CD4-positive, CD25-positive, alpha-beta regulatory T cell (primary cell): ENCODE measurements at regions not wholly inside any gene's neighbourhood (a gene's known extent, or its start where the extent isn't known, plus 50 kb on each side); places are given as distances from the start of the nearest gene placed in this dataset.
A peak's percentile ranks its signal among the peaks of the same experiment; 100 is the strongest.
"Not testable (repeated sequence)": the region's sequence is repeated elsewhere in the genome, so short reads cannot be mapped to it uniquely, and the experiment has no call there.

ENCODE experiments used
- ATAC-seq, 2 donors: fragments of 150-1000 bp; cut with Tn5 transposase; one replicate each; pipeline ENCODE4 v1.10.0; 2021; ENCODE audit warnings: low read depth in 2 of 2, moderate number of reproducible peaks in 2 of 2, moderate library complexity in 1 of 2
- DNase-seq, 3 donors: peaks; one replicate each; pipeline versions ENCODE4 v3.0.0 to v3.0.0-alpha.2; 2012 to 2022; ENCODE audit warnings: mixed read lengths in 1 of 3
- H3K27ac ChIP-seq: one replicate; pipeline ENCODE4 v1.7.0; 2013; ENCODE audit warnings: mild to moderate bottlenecking, low read length; ENCODE audit not compliant: insufficient read depth, poor library complexity, severe bottlenecking
- H3K27me3 ChIP-seq: one replicate; pipeline ENCODE4 v1.7.0; 2013; ENCODE audit warnings: low read length; ENCODE audit not compliant: control insufficient read depth, insufficient read depth
- H3K36me3 ChIP-seq: one replicate; pipeline ENCODE4 v1.7.0; 2013; ENCODE audit warnings: mild to moderate bottlenecking, low read length, moderate library complexity; ENCODE audit not compliant: control insufficient read depth, insufficient read depth
- H3K4me1 ChIP-seq: 2 replicates; pipeline ENCODE4 v1.7.0; 2013; ENCODE audit warnings: mild to moderate bottlenecking, low read length; ENCODE audit not compliant: insufficient read depth, control insufficient read depth, poor library complexity, severe bottlenecking
- H3K4me3 ChIP-seq: one replicate; pipeline ENCODE4 v1.7.0; 2013; ENCODE audit warnings: low read depth, mild to moderate bottlenecking, low read length, moderate library complexity
- H3K9me3 ChIP-seq, 2 experiments: 1 replicate in 1 of 2; 2 replicates in 1 of 2; pipeline ENCODE4 v1.7.0; 2013; ENCODE audit warnings: low read length in 2 of 2, mild to moderate bottlenecking in 1 of 2, moderate library complexity in 1 of 2; ENCODE audit not compliant: control insufficient read depth in 2 of 2
- H3K27ac Mint-ChIP-seq, 3 donors: one replicate each; pipeline ENCODE4 v1.8.0; 2020 to 2022; ENCODE audit warnings: mild to moderate bottlenecking in 3 of 3, mixed read lengths in 3 of 3, moderate library complexity in 2 of 3
- H3K27me3 Mint-ChIP-seq: one replicate; pipeline ENCODE4 v1.8.0; 2022; ENCODE audit warnings: mild to moderate bottlenecking, mixed read lengths
- H3K36me3 Mint-ChIP-seq: one replicate; pipeline ENCODE4 v1.8.0; 2020; ENCODE audit warnings: mixed read lengths
- H3K4me1 Mint-ChIP-seq, 4 donors: one replicate each; pipeline ENCODE4 v1.8.0; 2020 to 2022; ENCODE audit warnings: mixed read lengths in 4 of 4, mild to moderate bottlenecking in 1 of 4
- H3K4me3 Mint-ChIP-seq, 4 donors: one replicate each; pipeline ENCODE4 v1.8.0; 2020 to 2022; ENCODE audit warnings: mild to moderate bottlenecking in 4 of 4, mixed read lengths in 4 of 4, moderate library complexity in 3 of 4
- H3K9me3 Mint-ChIP-seq, 7 donors: one replicate each; pipeline ENCODE4 v1.8.0; 2020 to 2022; ENCODE audit warnings: mixed read lengths in 7 of 7, mild to moderate bottlenecking in 3 of 7, moderate library complexity in 2 of 7

GRCh38 chr17:30710276-30711088, 114.0 kb downstream of the CRLF3 start:
- not testable (repeated sequence) for H3K4me1 ChIP-seq, ATAC-seq, H3K9me3 ChIP-seq, H3K27ac ChIP-seq, H3K27me3 ChIP-seq, DNase-seq, H3K4me3 ChIP-seq, H3K9me3 Mint-ChIP-seq, H3K36me3 Mint-ChIP-seq, H3K36me3 ChIP-seq
- Mint-ChIP-seq H3K27me3 (peaks cover 58% of the 10 kb centered on the region), H3K4me1 (peaks cover 0 to 40% (median 16%) of the 10 kb centered on the region in 4 donors), H3K4me3 (peak overlapping the region; percentile 82 to 90 (median 86)), H3K27ac (peak overlapping the region in 1 of 3 donors; percentile 61)

DNA sequence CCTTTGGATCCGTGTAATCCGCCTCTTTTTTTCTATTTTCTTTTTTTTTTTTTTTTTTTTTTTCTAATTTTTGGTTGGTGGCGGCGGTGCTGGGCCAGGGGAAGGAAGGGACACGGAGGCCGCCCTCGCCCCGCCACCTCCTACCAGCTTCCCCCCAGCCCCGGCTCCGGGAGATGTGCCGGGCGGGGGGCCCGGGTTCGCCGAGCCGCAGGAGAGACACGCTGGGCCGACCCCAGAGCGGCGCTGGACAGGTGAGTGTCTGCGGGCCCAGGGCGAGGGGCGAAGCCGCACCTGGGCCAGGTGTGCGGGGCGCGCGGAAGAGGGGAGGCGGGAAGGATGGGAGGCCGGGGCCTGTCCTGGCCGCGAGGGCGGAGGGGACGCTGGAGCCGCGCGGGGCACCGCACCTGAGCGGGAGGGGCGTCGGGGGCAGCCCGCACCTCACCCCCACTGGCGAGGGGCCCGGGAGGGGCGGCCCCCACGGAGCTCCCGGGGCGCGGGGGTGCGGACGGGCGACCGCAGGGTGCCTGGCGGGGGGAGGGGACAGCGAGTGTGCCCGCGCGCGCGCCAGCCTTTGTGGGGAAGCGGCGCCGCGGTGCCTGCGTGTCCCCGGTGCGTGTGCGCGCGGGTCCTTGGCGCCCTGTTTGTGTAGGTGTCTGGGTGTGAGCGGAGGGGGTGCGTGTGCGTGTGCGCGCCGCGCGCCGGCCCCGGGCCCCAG, 114.8 kb downstream of the CRLF3 start:
- not testable (repeated sequence) for H3K27ac ChIP-seq, H3K36me3 Mint-ChIP-seq, H3K27me3 ChIP-seq, H3K4me3 ChIP-seq, H3K9me3 Mint-ChIP-seq, H3K9me3 ChIP-seq, H3K4me1 ChIP-seq, H3K36me3 ChIP-seq
- ATAC-seq, result peak in 1 of 2 donors; percentile 11
- Mint-ChIP-seq H3K4me1 (peaks cover 0 to 42% (median 16%) of the 10 kb centered on the region in 4 donors), H3K27ac (peak overlapping the region in 1 of 3 donors; percentile 32), H3K27me3 (peaks cover 60% of the 10 kb centered on the region), H3K4me3 (peak overlapping the region; percentile 82 to 90 (median 86))
- peak; percentile 16 to 30 (median 19) for DNase-seq

- H3K27me3 ChIP-seq, H3K4me3 ChIP-seq, H3K36me3 Mint-ChIP-seq, H3K36me3 ChIP-seq, H3K4me1 ChIP-seq, H3K9me3 Mint-ChIP-seq, H3K4me3 Mint-ChIP-seq, H3K27ac Mint-ChIP-seq, H3K27ac ChIP-seq, H3K9me3 ChIP-seq: not testable (repeated sequence)
- peak in 1 of 2 donors; percentile 14 for ATAC-seq
- Mint-ChIP-seq H3K27me3 (peaks cover 63% of the 10 kb centered on the region), H3K4me1 (peaks cover 0 to 42% (median 16%) of the 10 kb centered on the region in 4 donors)
- peak in 1 of 3 donors; percentile 20 for DNase-seq
Measured at GRCh38 chr17:30709096-30709495, 115.4 kb downstream of the CRLF3 start.

- H3K4me1 ChIP-seq, H3K27me3 ChIP-seq, H3K27ac ChIP-seq, H3K9me3 Mint-ChIP-seq, H3K9me3 ChIP-seq, H3K36me3 Mint-ChIP-seq, H3K36me3 ChIP-seq: not testable (repeated sequence)
- peak overlapping the region; percentile 60 for H3K4me3 ChIP-seq
- Mint-ChIP-seq H3K27ac (peak overlapping the region; percentile 76 to 86 (median 86)), H3K4me1 (peaks cover 0 to 42% (median 16%) of the 10 kb centered on the region in 4 donors), H3K4me3 (peak overlapping the region; percentile 96 to 98 (median 96)), H3K27me3 (peaks cover 62% of the 10 kb centered on the region)
- DNase-seq (peak; percentile 57 to 74 (median 63)), ATAC-seq (peak; percentile 66 to 70)
Measured at GRCh38 chr17:30708241-30709078, 116.0 kb downstream of the CRLF3 start.

- Mint-ChIP-seq H3K27ac (peak overlapping the region in 2 of 3 donors; percentile 76 to 86), H3K4me1 (peaks cover 0 to 42% (median 16%) of the 10 kb centered on the region in 4 donors), H3K27me3 (peaks cover 63% of the 10 kb centered on the region), H3K4me3 (peak overlapping the region; percentile 96 to 98 (median 96))
- not testable (repeated sequence) for H3K36me3 Mint-ChIP-seq, H3K9me3 Mint-ChIP-seq, H3K36me3 ChIP-seq, H3K9me3 ChIP-seq, H3K27me3 ChIP-seq, H3K4me1 ChIP-seq, H3K27ac ChIP-seq
- peak overlapping the region; percentile 60 for H3K4me3 ChIP-seq
- DNase-seq (peak in 2 of 3 donors; percentile 39 to 57), ATAC-seq (peak in 1 of 2 donors; percentile 10)
Measured at GRCh38 chr17:30707724-30708240, 116.7 kb downstream of the CRLF3 start.

DNA sequence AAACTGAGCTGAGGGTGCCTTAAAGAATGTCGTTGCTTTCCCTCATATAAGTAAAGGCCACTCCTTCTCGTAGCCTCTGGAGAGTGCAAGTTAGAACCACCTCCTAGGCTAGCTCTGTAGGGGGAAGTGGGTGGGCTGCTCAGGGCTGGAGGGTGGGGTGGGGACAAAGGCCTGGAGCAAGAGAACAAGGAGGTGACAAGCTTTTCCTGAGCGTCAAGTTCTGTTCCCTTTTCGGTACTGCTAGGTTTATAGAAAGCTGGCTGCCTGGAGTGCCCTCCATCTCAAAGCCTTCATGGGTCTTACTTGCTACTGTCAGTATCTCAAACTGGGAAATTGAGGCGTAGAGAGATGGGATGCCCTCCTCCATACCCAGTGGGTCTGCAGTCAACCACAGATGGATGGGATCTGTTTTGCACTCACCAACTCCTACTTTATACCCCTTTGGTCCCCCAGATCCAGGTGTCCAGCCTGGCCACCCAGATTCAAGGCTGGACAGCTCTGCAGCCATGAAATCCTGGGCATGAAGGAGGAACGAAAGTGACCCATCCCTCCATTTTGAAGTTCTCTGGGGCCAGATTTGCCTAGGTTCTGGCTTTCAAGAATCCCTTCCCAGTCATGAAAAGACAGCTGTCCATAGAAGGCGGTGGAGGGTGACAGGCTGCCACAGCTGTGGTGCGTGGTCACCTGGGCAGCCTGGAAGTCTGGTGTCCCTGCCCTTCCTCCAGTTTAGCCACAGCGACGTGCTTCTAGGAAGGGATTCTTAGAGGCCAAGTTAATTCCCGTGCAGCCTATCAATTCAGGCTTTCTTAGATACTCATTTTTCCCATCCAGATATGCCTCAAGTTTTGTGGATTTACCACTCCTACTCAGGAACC, 117.8 kb downstream of the CRLF3 start:
- peak overlapping the region in 1 of 3 donors; percentile 42 for H3K27ac Mint-ChIP-seq
- not testable (repeated sequence) for H3K4me3 ChIP-seq, H3K4me1 ChIP-seq, H3K27me3 ChIP-seq, H3K9me3 Mint-ChIP-seq, H3K36me3 Mint-ChIP-seq, ATAC-seq, H3K36me3 ChIP-seq, DNase-seq, H3K27ac ChIP-seq, H3K9me3 ChIP-seq
- H3K4me1 Mint-ChIP-seq, result peaks cover 0 to 42% (median 16%) of the 10 kb centered on the region in 4 donors
- peak overlapping the region; percentile 36 to 98 (median 96) for H3K4me3 Mint-ChIP-seq
- peaks cover 60% of the 10 kb centered on the region for H3K27me3 Mint-ChIP-seq
